ENCODE measurements at regions not wholly inside any gene's neighbourhood (a gene's known extent, or its start where the extent isn't known, plus 50 kb on each side); places are given as distances from the start of the nearest gene placed in this dataset.

DNA sequence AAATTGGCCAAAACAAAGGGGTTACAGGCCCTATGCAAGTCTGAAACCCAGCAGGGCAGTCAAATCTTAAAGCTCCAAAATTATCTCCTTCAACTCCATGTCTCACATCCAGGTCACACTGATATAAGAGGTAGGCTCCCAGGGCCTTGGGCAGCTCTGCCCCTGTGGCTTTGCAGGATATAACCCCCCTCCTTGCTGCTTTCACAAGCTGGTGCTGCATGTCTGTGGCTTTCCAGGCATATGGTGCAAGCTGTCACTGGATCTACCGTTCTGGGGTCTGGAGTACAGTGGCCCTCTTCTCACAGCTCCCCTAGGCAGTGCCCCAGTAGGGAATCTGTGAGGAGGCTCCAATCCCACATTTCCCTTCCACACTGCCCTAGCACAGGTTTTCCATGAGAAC lies 519.6 kb downstream of the ETS1 start:
- dilution Hi-C loops (cut with HindIII; ENCODE audit: low sequenced_read_pairs, unreplicated experiment) (no loop called here), in situ Hi-C loops (cut with MboI; ENCODE audit: low sequenced_read_pairs) (no loop called here), intact Hi-C loops (cut with micrococcal nuclease) (no loop called here)
- H3K79me1 ChIP-seq (ENCODE audit: low read depth in 1 of 2, low read length in 2 of 2), result no peaks in the 10 kb centered on the region
- no peaks in the 10 kb centered on the region for H3K9me1 ChIP-seq (ENCODE audit: insufficient read depth, low read length)
- CTCF ChIA-PET, result no interaction called here
- H2BK120ac ChIP-seq (ENCODE audit: low read depth, low read length), result no peak overlapping the region
- no peak overlapping the region for H2BK5ac ChIP-seq (ENCODE audit: low read depth, low read length, poor library complexity, severe bottlenecking)
- no peak overlapping the region for H3K27ac ChIP-seq (ENCODE audit: insufficient read depth, low read length)
- no peak for DNase-seq
- no peaks in the 10 kb centered on the region for H4K20me1 ChIP-seq (ENCODE audit: insufficient read depth, low read length)
- H4K5ac ChIP-seq (ENCODE audit: low read depth, low read length), result no peak overlapping the region
- no peaks in the 10 kb centered on the region for H3K36me3 ChIP-seq (ENCODE audit: control insufficient read depth, insufficient read depth, low read length)
- no peak overlapping the region for H3K18ac ChIP-seq (ENCODE audit: low read depth, low read length)
- no peak overlapping the region for H2BK20ac ChIP-seq (ENCODE audit: low read depth, low read length)
- peaks cover 9% of the 10 kb centered on the region for H3K27me3 ChIP-seq (ENCODE audit: control insufficient read depth, insufficient read depth, low read length)
- H4K8ac ChIP-seq (ENCODE audit: low read depth in 2 of 2, low read length in 2 of 2), result no peak overlapping the region
- ATAC-seq (ENCODE audit: low read depth), result no peak
- H3K4me1 ChIP-seq (ENCODE audit: control insufficient read depth, insufficient read depth, low read length), result no peaks in the 10 kb centered on the region
- H3K4me2 ChIP-seq (ENCODE audit: low read depth, low read length), result no peak overlapping the region
- H3K4ac ChIP-seq (ENCODE audit: low read depth, low read length), result no peak overlapping the region
- H3K9me3 ChIP-seq (ENCODE audit: control insufficient read depth, insufficient read depth, low read length), result no peaks in the 10 kb centered on the region
- no peak overlapping the region for H3K9ac ChIP-seq (ENCODE audit: low read depth, low read length)
- H2AFZ ChIP-seq (replicated peaks; ENCODE audit: low read length, poor library complexity), result no peak overlapping the region
- BruUV-seq (replicated peaks), result no TSS peak
- H3K23ac ChIP-seq (ENCODE audit: low read depth, low read length), result no peak overlapping the region
- POLR2A ChIA-PET (ENCODE audit: unreplicated experiment), result interaction anchor here (0.5 kb wide), 1 partner anchor 1959 kb away, joined by 9 read pairs; no protein-coding TSS in a partner anchor
- no peak overlapping the region for H2AK9ac ChIP-seq (replicated peaks; ENCODE audit: low read depth, low read length, poor library complexity)
- H3K14ac ChIP-seq (replicated peaks; ENCODE audit: low read depth, low read length), result no peak overlapping the region
- H3K4me3 ChIP-seq (ENCODE audit: insufficient read depth, low read depth, low read length), result no peak overlapping the region
- no peak for TF ChIP-seq MAZ (IDR thresholded peaks at IDR 0.05; ENCODE audit: borderline replicate concordance, low read depth, low read length)
- no CpG with 5 or more reads among the region's 1 CpG for WGBS, 2 experiments (ENCODE audit: extremely low coverage in 2 of 2, insufficient read length in 1 of 2)
- no peak overlapping the region for H4K91ac ChIP-seq (ENCODE audit: insufficient read depth, low read depth, low read length)
- H3K56ac ChIP-seq (ENCODE audit: extremely low read depth, insufficient read depth, low read length), result no peak overlapping the region
- H2AK5ac ChIP-seq (ENCODE audit: low read depth, low read length), result no peak overlapping the region
- no peak overlapping the region for H2BK15ac ChIP-seq (ENCODE audit: low read depth, low read length)
